WTC11 (cell line): ENCODE measurements at regions not wholly inside any gene's neighbourhood (a gene's known extent, or its start where the extent isn't known, plus 50 kb on each side); places are given as distances from the start of the nearest gene placed in this dataset.

ENCODE experiments used
- ATAC-seq: fragments of 200-7000 bp; cut with Tn5 transposase; 2 replicates; pipeline ENCODE4 v1.10.0; 2021; ENCODE audit warnings: mild to moderate bottlenecking, moderate library complexity
- CTCF ChIA-PET: fragments of 300-600 bp; sonication (Branson Sonifier 250); formaldehyde crosslinking; loops from one replicate; lab custom pipeline; 2021; ENCODE audit warnings: antibody characterized with exemption; lab: Charles Lee
- POLR2A ChIA-PET: fragments of 350-600 bp; sonication (Branson Sonifier 250); formaldehyde crosslinking; loops from one replicate; lab custom pipeline; 2021; ENCODE audit warnings: antibody characterized with exemption; lab: Charles Lee
- DNase-seq: peaks from one replicate; pipeline ENCODE4 v3.0.0; 2021; ENCODE audit warnings: low spot score
- H3K27ac Mint-ChIP-seq: 2 replicates; pipeline ENCODE4 v1.8.0; 2021; ENCODE audit warnings: mixed read lengths
- H3K27me3 Mint-ChIP-seq: 2 replicates; pipeline ENCODE4 v1.8.0; 2021; ENCODE audit warnings: low read depth, mild to moderate bottlenecking, moderate library complexity, mixed read lengths
- H3K36me3 Mint-ChIP-seq: 2 replicates; pipeline ENCODE4 v1.8.0; 2021; ENCODE audit warnings: mixed read lengths
- H3K4me1 Mint-ChIP-seq: 2 replicates; pipeline ENCODE4 v1.8.0; 2022; ENCODE audit warnings: mixed read lengths
- H3K4me3 Mint-ChIP-seq: 2 replicates; pipeline ENCODE4 v1.8.0; 2021; ENCODE audit warnings: mild to moderate bottlenecking, moderate library complexity, mixed read lengths
- H3K9me3 Mint-ChIP-seq: 2 replicates; pipeline ENCODE4 v1.8.0; 2021; ENCODE audit warnings: mixed read lengths
- ATF6 ChIP-seq: sonication (generic); formaldehyde crosslinking; IDR thresholded peaks from 2 replicates; pipeline ENCODE4 v1.8.1; 2023; ENCODE audit warnings: mild to moderate bottlenecking, missing genetic modification reagents
- CDX4 ChIP-seq: fragments of 250-450 bp; sonication (Bioruptor Pico); IDR thresholded peaks from 2 replicates; pipeline ENCODE4 v1.9.0; 2021; ENCODE audit warnings: moderate library complexity, mild to moderate bottlenecking, inconsistent platforms, borderline replicate concordance
- CREB1 ChIP-seq: sonication (generic); formaldehyde crosslinking; IDR thresholded peaks from 2 replicates; pipeline ENCODE4 v1.8.0; 2023; ENCODE audit warnings: mild to moderate bottlenecking, missing genetic modification reagents
- CTCF ChIP-seq: fragments of 200-600 bp; IDR thresholded peaks from 2 replicates; pipeline ENCODE4 v1.8.0; 2022; ENCODE audit warnings: antibody characterized with exemption
- E2F5 ChIP-seq: sonication (generic); formaldehyde crosslinking; IDR thresholded peaks from 2 replicates; pipeline ENCODE4 v1.8.1; 2022; ENCODE audit warnings: mild to moderate bottlenecking, moderate library complexity, missing genetic modification reagents
- FOXJ3 ChIP-seq: sonication (generic); formaldehyde crosslinking; IDR thresholded peaks from 2 replicates; pipeline ENCODE4 v1.9.0; 2021; ENCODE audit warnings: missing genetic modification reagents, mild to moderate bottlenecking, borderline replicate concordance
- FOXK1 ChIP-seq: sonication (generic); formaldehyde crosslinking; IDR thresholded peaks from 2 replicates; pipeline ENCODE4 v1.8.0; 2022; ENCODE audit warnings: mild to moderate bottlenecking, moderate library complexity, missing genetic modification reagents
- NR2C2 ChIP-seq: sonication (generic); formaldehyde crosslinking; IDR thresholded peaks from 2 replicates; pipeline ENCODE4 v1.8.0; 2022; ENCODE audit warnings: mild to moderate bottlenecking, missing genetic modification reagents
- NR3C1 ChIP-seq: sonication (generic); formaldehyde crosslinking; conservative IDR thresholded peaks from 2 replicates; pipeline ENCODE4 v1.8.1; 2023; ENCODE audit warnings: low read depth, mild to moderate bottlenecking, missing genetic modification reagents
- OVOL2 ChIP-seq: fragments of 250-450 bp; sonication (Bioruptor Pico); IDR thresholded peaks from 2 replicates; pipeline ENCODE4 v1.9.0; 2021; ENCODE audit warnings: mild to moderate bottlenecking, borderline replicate concordance
- PRRX2 ChIP-seq: fragments of 250-450 bp; sonication (Bioruptor Pico); IDR thresholded peaks from 2 replicates; pipeline ENCODE4 v1.8.0; 2021; ENCODE audit warnings: mild to moderate bottlenecking
- TEAD1 ChIP-seq: sonication (generic); formaldehyde crosslinking; IDR thresholded peaks from 2 replicates; pipeline ENCODE4 v1.8.0; 2022; ENCODE audit warnings: mild to moderate bottlenecking, missing genetic modification reagents
- ZNF263 ChIP-seq: sonication (generic); formaldehyde crosslinking; IDR thresholded peaks from 2 replicates; pipeline ENCODE4 v1.8.1; 2022; ENCODE audit warnings: low read depth, mild to moderate bottlenecking, moderate library complexity, missing genetic modification reagents
- ZNF281 ChIP-seq: sonication (generic); formaldehyde crosslinking; IDR thresholded peaks from 2 replicates; pipeline ENCODE4 v1.8.0; 2023; ENCODE audit warnings: mild to moderate bottlenecking, missing genetic modification reagents
- ZNF416 ChIP-seq: fragments of 250-450 bp; sonication (Bioruptor Pico); IDR thresholded peaks from 2 replicates; pipeline ENCODE4 v1.9.0; 2021; ENCODE audit warnings: mild to moderate bottlenecking, inconsistent platforms
- ZNF423 ChIP-seq: fragments of 250-450 bp; sonication (Bioruptor Pico); IDR thresholded peaks from 2 replicates; pipeline ENCODE4 v2.1.2; 2022; ENCODE audit warnings: mild to moderate bottlenecking, moderate library complexity
- ZNF512 ChIP-seq: sonication (generic); formaldehyde crosslinking; IDR thresholded peaks from 2 replicates; pipeline ENCODE4 v1.8.1; 2022; ENCODE audit warnings: missing genetic modification reagents, borderline replicate concordance

GRCh38 chr5:133744960-133745308 is 132.6 kb upstream of the FSTL4 start (continued):
- no peak for TF ChIP-seq ATF6 (CRISPR knock-in tag)
- TF ChIP-seq, all 79 proteins: peak for 0

GRCh38 chr5:133744051-133744959 is 132.0 kb upstream of the FSTL4 start:
- POLR2A ChIA-PET: no interaction called here
- Mint-ChIP-seq H3K27ac (no peak overlapping the region), H3K36me3 (no peaks in the 10 kb centered on the region), H3K4me3 (no peak overlapping the region), H3K9me3 (peaks cover 4% of the 10 kb centered on the region; the same call in 1 of the 2 replicates), H3K4me1 (no peaks in the 10 kb centered on the region), H3K27me3 (no peaks in the 10 kb centered on the region; the same call in 1 of the 2 replicates)
- CTCF ChIA-PET: interaction anchor here (0.8 to 1.6 kb wide), 3 partner anchors 10 to 131 kb away, joined by 3 to 6 read pairs (median 5); no protein-coding TSS in a partner anchor
- no peak for ATAC-seq
- DNase-seq: no peak
- no peak for TF ChIP-seq FOXK1 (CRISPR knock-in tag)
- TF ChIP-seq E2F5 (CRISPR knock-in tag): no peak
- TF ChIP-seq FOXJ3 (CRISPR knock-in tag): no peak
- TF ChIP-seq CREB1 (CRISPR knock-in tag): no peak
- TF ChIP-seq ZNF263 (CRISPR knock-in tag): no peak
- TF ChIP-seq TEAD1 (CRISPR knock-in tag): no peak
- no peak for TF ChIP-seq ZNF416
- TF ChIP-seq ZNF423 (CRISPR knock-in tag): no peak
- TF ChIP-seq NR3C1 (CRISPR knock-in tag): no peak
- no peak for TF ChIP-seq OVOL2 (CRISPR knock-in tag)
- no peak for TF ChIP-seq ZNF281 (CRISPR knock-in tag)
- TF ChIP-seq NR2C2: no peak
- no peak for TF ChIP-seq ZNF512 (CRISPR knock-in tag)
- TF ChIP-seq CTCF: no peak
- TF ChIP-seq PRRX2 (CRISPR knock-in tag): no peak
- TF ChIP-seq CDX4 (CRISPR knock-in tag): no peak
